ENCODE measurements at regions not wholly inside any gene's neighbourhood (a gene's known extent, or its start where the extent isn't known, plus 50 kb on each side); places are given as distances from the start of the nearest gene placed in this dataset.

DNA sequence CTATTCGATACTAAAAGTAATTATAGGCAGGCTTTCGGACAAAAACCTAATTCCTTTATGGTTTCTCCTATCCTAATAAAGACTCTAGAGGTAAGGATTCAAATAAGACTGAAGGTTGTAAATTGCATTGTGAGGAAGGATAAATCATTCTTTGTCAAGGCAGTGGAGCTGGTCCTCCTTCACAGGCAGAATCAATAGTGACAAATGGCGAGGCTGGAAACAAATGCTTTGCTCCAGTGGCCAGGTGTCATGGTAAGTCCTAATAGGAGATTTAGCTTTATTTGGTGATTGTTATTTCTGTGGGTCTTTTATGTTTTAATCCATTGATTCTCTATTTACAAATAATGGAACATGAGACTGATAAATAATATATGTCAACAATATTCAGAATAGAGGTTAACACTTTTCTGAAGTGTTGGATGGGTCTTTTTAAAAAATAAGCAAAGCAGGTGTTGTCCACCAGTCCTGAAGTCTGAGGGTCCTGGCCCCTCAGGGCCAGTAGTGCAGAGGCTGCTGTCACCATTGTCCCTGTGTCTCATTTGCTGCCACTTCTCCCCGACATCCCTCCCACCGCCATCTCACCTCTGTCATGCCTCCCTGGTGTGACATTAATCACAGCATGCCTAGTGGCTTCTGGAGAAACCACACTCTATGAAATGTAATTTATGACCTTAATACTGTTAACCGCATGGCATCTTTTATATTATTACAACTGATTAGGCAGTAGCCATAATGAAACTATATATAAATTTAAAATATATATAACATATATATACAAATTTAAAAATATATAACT, 120.9 kb upstream of the MAGI3 start:
- Histone ChIP-seq H3K4me1 (ENCODE audit: low read length) (no peaks in the 10 kb centered on the region), H3K79me2 (ENCODE audit: low read length) (no peaks in the 10 kb centered on the region), H2AFZ (ENCODE audit: low read length) (no peak overlapping the region), H4K20me1 (ENCODE audit: insufficient read depth, low read length) (no peaks in the 10 kb centered on the region), H3K9me3 (replicated peaks; ENCODE audit: insufficient read depth, low read length) (no peaks in the 10 kb centered on the region), H3K4me2 (ENCODE audit: low read depth, low read length) (no peak overlapping the region), H3K4me3 (ENCODE audit: low read length) (no peak overlapping the region), H3K9ac (ENCODE audit: low read length) (no peak overlapping the region), H3K9me2 (replicated peaks; ENCODE audit: insufficient read depth, low read length) (no peaks in the 10 kb centered on the region), H3K36me3 (replicated peaks; ENCODE audit: insufficient read depth, low read length) (no peaks in the 10 kb centered on the region), H3K27ac (ENCODE audit: low read length) (no peak overlapping the region), H3F3A (ENCODE audit: insufficient read depth, low read length) (no peaks in the 10 kb centered on the region), H3K27me3 (replicated peaks; ENCODE audit: insufficient read depth, low read length) (no peaks in the 10 kb centered on the region)
- DNase-seq: no peak
- TF ChIP-seq EZH2 (optimal IDR thresholded peaks at IDR 0.05; ENCODE audit: low read depth, low read length): no peak
- TF ChIP-seq, protein P1, sequence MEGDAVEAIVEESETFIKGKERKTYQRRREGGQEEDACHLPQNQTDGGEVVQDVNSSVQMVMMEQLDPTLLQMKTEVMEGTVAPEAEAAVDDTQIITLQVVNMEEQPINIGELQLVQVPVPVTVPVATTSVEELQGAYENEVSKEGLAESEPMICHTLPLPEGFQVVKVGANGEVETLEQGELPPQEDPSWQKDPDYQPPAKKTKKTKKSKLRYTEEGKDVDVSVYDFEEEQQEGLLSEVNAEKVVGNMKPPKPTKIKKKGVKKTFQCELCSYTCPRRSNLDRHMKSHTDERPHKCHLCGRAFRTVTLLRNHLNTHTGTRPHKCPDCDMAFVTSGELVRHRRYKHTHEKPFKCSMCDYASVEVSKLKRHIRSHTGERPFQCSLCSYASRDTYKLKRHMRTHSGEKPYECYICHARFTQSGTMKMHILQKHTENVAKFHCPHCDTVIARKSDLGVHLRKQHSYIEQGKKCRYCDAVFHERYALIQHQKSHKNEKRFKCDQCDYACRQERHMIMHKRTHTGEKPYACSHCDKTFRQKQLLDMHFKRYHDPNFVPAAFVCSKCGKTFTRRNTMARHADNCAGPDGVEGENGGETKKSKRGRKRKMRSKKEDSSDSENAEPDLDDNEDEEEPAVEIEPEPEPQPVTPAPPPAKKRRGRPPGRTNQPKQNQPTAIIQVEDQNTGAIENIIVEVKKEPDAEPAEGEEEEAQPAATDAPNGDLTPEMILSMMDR (IDR thresholded peaks at IDR 0.05; ENCODE audit: low read length): no peak
- no peak for TF ChIP-seq EZH2phosphoT487 (IDR thresholded peaks at IDR 0.05; ENCODE audit: low read length)

DNA sequence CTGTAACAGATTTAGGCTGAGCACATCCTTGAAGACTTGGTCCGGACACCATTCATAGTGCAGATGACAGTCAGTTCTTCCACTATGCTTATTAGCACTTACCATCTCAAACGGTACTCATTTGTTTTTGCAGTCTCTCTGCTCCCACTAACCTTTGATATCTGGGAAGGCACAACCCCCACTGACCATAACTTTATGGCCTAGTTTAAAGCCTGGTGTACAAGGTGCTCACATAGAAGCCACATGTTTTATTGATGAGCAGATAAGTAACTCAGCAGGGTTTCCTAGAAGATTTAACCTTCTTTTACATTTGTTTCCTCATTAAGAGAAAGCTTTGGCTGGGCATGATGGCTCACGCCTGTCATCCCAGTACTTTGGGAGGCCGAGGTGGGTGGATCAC, 119.3 kb upstream of the MAGI3 start:
- H3K27me3 ChIP-seq (replicated peaks; ENCODE audit: insufficient read depth, low read length): no peaks in the 10 kb centered on the region
- H3K27ac ChIP-seq (ENCODE audit: low read length): no peak overlapping the region
- no peaks in the 10 kb centered on the region for H4K20me1 ChIP-seq (ENCODE audit: insufficient read depth, low read length)
- H3F3A ChIP-seq (ENCODE audit: insufficient read depth, low read length): no peaks in the 10 kb centered on the region
- no peak overlapping the region for H3K4me3 ChIP-seq (ENCODE audit: low read length)
- no peaks in the 10 kb centered on the region for H3K4me1 ChIP-seq (ENCODE audit: low read length)
- TF ChIP-seq EZH2phosphoT487 (IDR thresholded peaks at IDR 0.05; ENCODE audit: low read length) (no peak), EZH2 (optimal IDR thresholded peaks at IDR 0.05; ENCODE audit: low read depth, low read length) (no peak)
- TF ChIP-seq, protein P1 (IDR thresholded peaks at IDR 0.05; ENCODE audit: low read length): no peak
- H3K79me2 ChIP-seq (ENCODE audit: low read length): no peaks in the 10 kb centered on the region
- no peak overlapping the region for H3K4me2 ChIP-seq (ENCODE audit: low read depth, low read length)
- no peak overlapping the region for H2AFZ ChIP-seq (ENCODE audit: low read length)
- DNase-seq: no peak
- H3K9me2 ChIP-seq (replicated peaks; ENCODE audit: insufficient read depth, low read length): no peaks in the 10 kb centered on the region
- H3K9ac ChIP-seq (ENCODE audit: low read length): no peak overlapping the region
- no peaks in the 10 kb centered on the region for H3K36me3 ChIP-seq (replicated peaks; ENCODE audit: insufficient read depth, low read length)
- H3K9me3 ChIP-seq (replicated peaks; ENCODE audit: insufficient read depth, low read length): no peaks in the 10 kb centered on the region

GRCh38 chr1:113275083-113275482, 115.2 kb upstream of the MAGI3 start:
- no peaks in the 10 kb centered on the region for H3F3A ChIP-seq (ENCODE audit: insufficient read depth, low read length)
- no peaks in the 10 kb centered on the region for H3K79me2 ChIP-seq (ENCODE audit: low read length)
- H3K4me3 ChIP-seq (ENCODE audit: low read length): no peak overlapping the region
- H2AFZ ChIP-seq (ENCODE audit: low read length): no peak overlapping the region
- H3K4me1 ChIP-seq (ENCODE audit: low read length): no peaks in the 10 kb centered on the region
- no peak for DNase-seq
- no peak for TF ChIP-seq EZH2 (optimal IDR thresholded peaks at IDR 0.05; ENCODE audit: low read depth, low read length)
- no peaks in the 10 kb centered on the region for H3K9me3 ChIP-seq (replicated peaks; ENCODE audit: insufficient read depth, low read length)
- no peaks in the 10 kb centered on the region for H3K27me3 ChIP-seq (replicated peaks; ENCODE audit: insufficient read depth, low read length)
- H3K9me2 ChIP-seq (replicated peaks; ENCODE audit: insufficient read depth, low read length): no peaks in the 10 kb centered on the region
- H3K9ac ChIP-seq (ENCODE audit: low read length): no peak overlapping the region
- no peak overlapping the region for H3K27ac ChIP-seq (ENCODE audit: low read length)
- H3K4me2 ChIP-seq (ENCODE audit: low read depth, low read length): no peak overlapping the region
- H4K20me1 ChIP-seq (ENCODE audit: insufficient read depth, low read length): no peaks in the 10 kb centered on the region
- H3K36me3 ChIP-seq (replicated peaks; ENCODE audit: insufficient read depth, low read length): no peaks in the 10 kb centered on the region

- no peaks in the 10 kb centered on the region for H3K4me1 ChIP-seq (ENCODE audit: low read length)
- TF ChIP-seq, protein P1 (IDR thresholded peaks at IDR 0.05; ENCODE audit: low read length): no peak
- TF ChIP-seq EZH2phosphoT487 (IDR thresholded peaks at IDR 0.05; ENCODE audit: low read length) (no peak), EZH2 (optimal IDR thresholded peaks at IDR 0.05; ENCODE audit: low read depth, low read length) (no peak)
- no peaks in the 10 kb centered on the region for H3K9me2 ChIP-seq (replicated peaks; ENCODE audit: insufficient read depth, low read length)
- H3K9ac ChIP-seq (ENCODE audit: low read length): no peak overlapping the region
- no peaks in the 10 kb centered on the region for H3K36me3 ChIP-seq (replicated peaks; ENCODE audit: insufficient read depth, low read length)
- no peak overlapping the region for H3K27ac ChIP-seq (ENCODE audit: low read length)
- H3K79me2 ChIP-seq (ENCODE audit: low read length): no peaks in the 10 kb centered on the region
- no peaks in the 10 kb centered on the region for H3K27me3 ChIP-seq (replicated peaks; ENCODE audit: insufficient read depth, low read length)
- H3K9me3 ChIP-seq (replicated peaks; ENCODE audit: insufficient read depth, low read length): no peaks in the 10 kb centered on the region
- no peaks in the 10 kb centered on the region for H3F3A ChIP-seq (ENCODE audit: insufficient read depth, low read length)
- no peak overlapping the region for H2AFZ ChIP-seq (ENCODE audit: low read length)
- DNase-seq: no peak
- H3K4me2 ChIP-seq (ENCODE audit: low read depth, low read length): no peak overlapping the region
- H4K20me1 ChIP-seq (ENCODE audit: insufficient read depth, low read length): no peaks in the 10 kb centered on the region
- H3K4me3 ChIP-seq (ENCODE audit: low read length): no peak overlapping the region
Observed at GRCh38 chr1:113275691-113276090, 114.6 kb upstream of the MAGI3 start.
